HUES64 (cell line): ENCODE measurements at regions not wholly inside any gene's neighbourhood (a gene's known extent, or its start where the extent isn't known, plus 50 kb on each side); places are given as distances from the start of the nearest gene placed in this dataset.
A peak's percentile ranks its signal among the peaks of the same experiment; 100 is the strongest.
"Not testable (repeated sequence)": the region's sequence is repeated elsewhere in the genome, so short reads cannot be mapped to it uniquely, and the experiment has no call there.

Experiments
- H3K27ac ChIP-seq: 2 replicates; pipeline ENCODE4 v1.7.0; 2013; ENCODE audit warnings: low read depth, low read length, inconsistent platforms
- H3K27me3 ChIP-seq: 2 replicates; pipeline ENCODE4 v1.6.1; 2013; ENCODE audit warnings: mild to moderate bottlenecking, low read length; ENCODE audit not compliant: insufficient read depth
- H3K36me3 ChIP-seq: 2 replicates; pipeline ENCODE4 v1.6.1; 2013; ENCODE audit warnings: mild to moderate bottlenecking, low read length; ENCODE audit not compliant: insufficient read depth
- H3K4me1 ChIP-seq: 2 replicates; pipeline ENCODE4 v1.6.1; 2013; ENCODE audit warnings: mild to moderate bottlenecking, low read length, moderate library complexity; ENCODE audit not compliant: insufficient read depth
- H3K4me3 ChIP-seq: 2 replicates; pipeline ENCODE4 v1.5.1; 2013; ENCODE audit warnings: mild to moderate bottlenecking, low read length, moderate library complexity
- H3K9ac ChIP-seq: 2 replicates; pipeline ENCODE4 v1.6.1; 2013; ENCODE audit warnings: mild to moderate bottlenecking, low read depth, low read length
- H3K9me3 ChIP-seq: 2 replicates; pipeline ENCODE4 v1.6.1; 2013; ENCODE audit warnings: low read depth, low read length; ENCODE audit not compliant: insufficient read depth
- WGBS: fragments of 150-250, 120-280 bp; methylation state at CpG from one replicate; pipeline ENCODE4 v1.1.7; 2013; ENCODE audit warnings: missing lambda C conversion rate; 5-methylcytosine and 5-hydroxymethylcytosine counted together

DNA sequence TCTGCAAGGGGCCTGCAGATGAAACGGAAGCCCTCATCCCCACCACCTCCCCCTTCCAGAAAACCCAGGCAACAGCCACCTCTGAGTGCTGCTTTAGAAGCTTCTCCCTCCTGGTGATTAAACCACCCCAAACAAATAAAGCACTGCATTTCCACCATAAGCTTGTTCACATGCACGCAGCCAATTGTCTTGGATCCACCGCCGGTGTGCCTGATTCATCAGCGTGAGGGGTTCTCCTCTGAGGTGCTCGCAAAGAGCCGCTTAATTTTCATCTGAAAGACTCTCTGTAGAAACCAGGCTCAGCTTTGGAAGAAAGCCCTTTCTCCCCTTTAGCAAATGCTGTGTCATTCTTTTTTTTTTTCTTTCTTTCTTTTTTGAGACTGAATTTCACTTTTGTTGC, 155.2 kb upstream of the EEF2KMT start:
- Histone ChIP-seq H3K9me3 (no peaks in the 10 kb centered on the region), H3K4me3 (peak overlapping the region; percentile 12; the same call in 1 of the 2 replicates), H3K27ac (peak overlapping the region; percentile 88), H3K36me3 (no peaks in the 10 kb centered on the region), H3K27me3 (no peaks in the 10 kb centered on the region), H3K9ac (peak overlapping the region; percentile 45), H3K4me1 (peaks cover 16% of the 10 kb centered on the region)
- WGBS: 6% methylated on average over 7 of the region's 7 CpGs

DNA sequence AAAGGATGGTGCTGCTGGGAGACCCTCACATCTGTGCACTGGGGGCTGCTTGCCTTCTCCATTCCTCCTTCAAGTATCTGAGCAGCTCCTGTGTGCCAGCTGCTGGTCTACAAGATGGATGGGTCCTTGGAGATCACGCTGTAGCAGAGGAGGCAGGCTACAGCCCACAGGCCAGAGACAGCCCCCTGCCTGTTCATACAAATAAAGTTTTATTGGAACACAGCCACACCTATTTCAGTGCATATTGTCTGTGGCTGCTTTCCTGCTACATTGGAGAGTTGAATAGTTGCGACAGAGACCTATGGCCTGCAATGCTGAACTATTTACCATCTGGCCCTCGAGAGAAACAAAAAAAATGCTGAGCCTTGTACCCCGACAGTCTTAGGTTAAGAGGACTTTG, 149.8 kb upstream of the EEF2KMT start:
- H3K9ac ChIP-seq, H3K4me3 ChIP-seq, H3K9me3 ChIP-seq, H3K27ac ChIP-seq, H3K36me3 ChIP-seq, H3K27me3 ChIP-seq: not testable (repeated sequence)
- WGBS: 71% methylated on average over 4 of the region's 4 CpGs
- peaks cover 11% of the 10 kb centered on the region for H3K4me1 ChIP-seq

DNA sequence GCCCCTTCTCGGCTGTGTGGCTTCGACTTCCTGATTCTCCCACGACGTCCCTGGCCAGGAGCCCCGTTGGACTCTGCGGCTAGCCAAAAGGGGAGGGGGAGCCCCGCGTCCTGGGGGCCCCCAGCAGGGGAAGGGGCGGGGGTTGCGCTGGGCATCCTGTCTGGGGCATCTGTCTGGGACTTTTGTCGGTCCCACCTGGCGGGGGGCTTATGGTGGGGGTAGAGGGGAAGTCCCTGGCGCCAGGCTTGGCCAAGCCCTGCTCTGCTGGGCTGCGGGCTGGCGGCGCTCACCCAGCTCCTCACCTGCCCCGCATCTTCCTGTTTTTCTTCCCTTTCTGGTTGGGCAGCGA, 142.7 kb upstream of the EEF2KMT start:
- H3K27ac ChIP-seq, H3K36me3 ChIP-seq, H3K9ac ChIP-seq, H3K9me3 ChIP-seq, H3K4me1 ChIP-seq: not testable (repeated sequence)
- Histone ChIP-seq H3K4me3 (peak overlapping the region; percentile 43), H3K27me3 (peaks cover 27% of the 10 kb centered on the region)
- under 1% methylated on average over 13 of the region's 18 CpGs for WGBS

DNA sequence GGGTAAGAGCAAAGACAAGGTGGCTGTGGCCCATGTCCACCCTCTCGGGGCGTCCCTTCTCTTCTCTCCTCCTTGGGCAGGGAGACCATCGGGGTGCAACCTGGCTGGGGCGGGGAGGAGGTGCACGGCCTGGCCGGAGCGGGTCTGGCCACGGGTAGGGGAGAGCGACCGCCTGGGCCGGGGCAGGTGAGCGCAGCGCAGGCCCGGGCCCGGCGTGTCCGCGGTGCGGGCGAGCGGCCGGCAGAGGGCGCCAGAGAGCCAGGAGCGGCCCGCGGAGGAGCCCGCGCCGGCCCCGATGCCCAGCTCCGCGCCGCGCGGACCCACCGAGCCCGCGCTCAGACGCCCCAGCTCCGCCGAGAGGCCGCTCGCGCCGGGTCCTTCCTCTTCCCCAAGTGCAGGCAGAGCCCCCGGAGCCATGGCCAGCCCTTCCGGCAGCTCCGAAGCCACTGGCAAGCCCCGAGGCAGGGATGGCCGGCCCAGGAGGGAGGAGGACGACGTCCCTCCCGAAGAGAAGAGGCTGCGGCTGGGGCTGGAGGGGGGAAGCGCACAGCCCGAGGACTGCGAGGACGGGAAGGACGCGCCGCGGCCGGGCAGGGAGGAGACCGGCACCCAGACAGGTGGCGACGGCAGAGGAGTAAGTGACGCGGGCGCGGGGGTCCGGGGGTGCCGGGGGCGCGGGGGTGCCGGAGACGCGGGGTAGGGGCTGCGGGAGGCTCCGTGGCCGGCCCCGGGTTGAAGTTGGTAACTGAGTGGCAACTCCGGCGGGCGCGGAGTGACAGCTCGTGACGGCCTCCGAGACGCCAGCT, 142.1 kb upstream of the EEF2KMT start:
- not testable (repeated sequence) for H3K9ac ChIP-seq, H3K36me3 ChIP-seq, H3K4me1 ChIP-seq, H3K27ac ChIP-seq, H3K9me3 ChIP-seq
- peaks cover 27% of the 10 kb centered on the region for H3K27me3 ChIP-seq
- H3K4me3 ChIP-seq: peak overlapping the region; percentile 43
- 2% methylated on average over 67 of the region's 89 CpGs for WGBS

DNA sequence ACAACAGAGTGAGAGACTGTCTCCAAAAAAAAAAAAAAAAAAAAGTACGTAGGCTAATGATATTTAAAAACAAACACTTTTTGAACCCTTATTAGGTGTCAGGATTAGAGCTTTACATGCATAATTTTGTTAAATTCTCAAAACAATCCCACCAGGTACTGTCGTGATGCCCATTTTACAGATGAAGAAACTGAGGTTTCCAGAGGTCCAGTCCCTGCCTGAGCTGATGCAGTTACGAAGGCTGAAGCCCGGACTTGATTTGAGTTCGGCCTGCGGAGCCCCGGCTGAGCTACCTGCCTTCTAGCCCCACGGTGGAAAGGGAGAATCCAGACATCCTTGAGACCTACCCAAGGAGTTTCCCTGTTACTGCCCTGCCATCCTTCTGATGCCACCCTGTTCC, 137.5 kb upstream of the EEF2KMT start:
- Histone ChIP-seq H3K27me3 (peaks cover 19% of the 10 kb centered on the region), H3K9ac (no peak overlapping the region), H3K9me3 (no peaks in the 10 kb centered on the region), H3K36me3 (no peaks in the 10 kb centered on the region), H3K4me3 (no peak overlapping the region), H3K4me1 (no peaks in the 10 kb centered on the region), H3K27ac (no peak overlapping the region)
- 96% methylated on average over 7 of the region's 8 CpGs for WGBS

DNA sequence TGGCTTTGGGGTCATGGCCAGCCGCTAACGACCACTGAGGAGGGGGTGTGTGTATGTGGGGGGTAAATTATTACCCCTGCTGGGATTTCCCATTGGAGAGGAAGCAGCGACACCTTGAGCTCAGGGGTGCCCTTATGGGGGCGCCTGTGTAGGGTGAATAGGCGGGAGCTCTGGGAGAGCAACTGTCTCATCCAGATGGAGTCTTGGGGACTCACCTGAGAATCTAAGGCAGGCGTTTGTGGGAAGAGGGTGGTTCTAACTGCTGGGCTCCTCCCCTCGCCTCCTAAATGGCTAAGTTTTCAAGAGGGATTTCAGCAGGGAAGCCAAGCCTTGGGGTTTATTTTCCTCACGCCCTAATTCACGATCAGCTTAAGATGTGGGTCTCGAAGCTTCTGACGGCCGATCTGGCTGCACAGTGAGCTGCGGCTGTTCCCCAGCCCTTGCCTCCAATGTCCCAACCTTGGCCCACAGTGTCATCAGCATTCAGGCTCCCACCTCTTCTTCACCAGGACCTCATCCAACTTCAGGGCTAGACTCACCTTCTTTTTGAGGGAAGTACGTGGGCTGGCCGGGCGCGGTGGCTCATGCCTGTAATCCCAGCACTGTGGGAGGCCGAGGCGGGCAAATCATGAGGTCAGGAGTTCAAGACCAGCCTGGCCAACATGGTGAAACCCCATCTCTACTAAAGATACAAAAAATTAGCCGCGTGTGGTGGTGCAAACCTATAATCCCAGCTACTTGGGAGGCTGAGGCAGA, 136.9 kb upstream of the EEF2KMT start:
- peaks cover 19% of the 10 kb centered on the region for H3K27me3 ChIP-seq
- 90% methylated on average over 21 of the region's 21 CpGs for WGBS
- H3K9me3 ChIP-seq: no peaks in the 10 kb centered on the region
- H3K4me3 ChIP-seq: no peak overlapping the region
- no peaks in the 10 kb centered on the region for H3K36me3 ChIP-seq
- no peak overlapping the region for H3K27ac ChIP-seq
- no peaks in the 10 kb centered on the region for H3K4me1 ChIP-seq
- no peak overlapping the region for H3K9ac ChIP-seq

DNA sequence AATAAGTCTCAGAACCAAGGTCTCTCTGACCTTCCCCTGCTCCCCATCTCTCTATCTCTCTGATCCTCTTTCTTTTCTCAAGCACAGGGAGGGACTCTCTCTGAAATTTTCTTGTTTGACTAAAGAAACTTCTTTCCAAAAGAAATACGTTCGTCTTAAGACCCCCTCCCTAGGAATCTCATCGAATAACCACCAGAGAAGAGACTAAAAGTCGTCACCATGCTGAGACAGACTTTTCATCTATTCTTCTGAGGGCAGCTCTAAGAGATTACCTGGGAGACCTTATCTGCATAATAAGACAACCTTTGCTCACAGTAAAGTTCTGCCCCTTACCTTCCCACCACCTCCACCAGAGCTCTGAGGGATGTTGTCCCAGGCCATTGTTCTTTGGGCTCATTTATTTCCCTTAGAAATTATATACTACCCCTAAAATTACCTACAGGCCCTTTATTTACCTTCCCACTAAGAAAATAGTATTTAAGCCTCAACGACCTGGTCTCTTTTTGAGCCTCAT, 133.7 kb upstream of the EEF2KMT start:
- Histone ChIP-seq H3K9ac (no peak overlapping the region), H3K4me3 (no peak overlapping the region), H3K36me3 (no peaks in the 10 kb centered on the region), H3K4me1 (peaks cover 3% of the 10 kb centered on the region; the same call in 1 of the 2 replicates), H3K27ac (no peak overlapping the region; the same call in 1 of the 2 replicates), H3K27me3 (no peaks in the 10 kb centered on the region), H3K9me3 (no peaks in the 10 kb centered on the region)
- 49% methylated on average over 5 of the region's 5 CpGs for WGBS

DNA sequence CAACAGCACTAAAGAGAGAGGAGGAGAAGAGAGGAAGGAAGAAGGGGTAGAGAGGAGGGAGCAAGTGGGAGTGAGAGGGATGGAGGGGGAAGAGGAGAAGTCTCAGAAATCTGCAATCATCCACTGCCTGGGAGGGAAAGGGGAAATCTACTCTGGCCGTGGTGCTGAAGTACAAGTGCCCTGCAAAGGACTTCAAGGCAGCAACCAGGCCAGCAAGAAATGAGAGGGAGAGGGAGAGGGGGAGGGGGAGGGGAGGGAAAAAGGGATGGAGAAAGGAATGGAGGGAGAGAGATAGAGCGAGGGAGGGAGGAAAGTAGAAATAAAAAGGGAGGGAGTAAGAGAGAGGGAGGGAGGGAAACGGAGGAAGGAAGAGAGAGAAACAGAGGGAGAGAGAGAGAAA, 130.8 kb upstream of the EEF2KMT start:
- H3K9ac ChIP-seq: no peak overlapping the region
- H3K27me3 ChIP-seq: no peaks in the 10 kb centered on the region
- no peak overlapping the region for H3K27ac ChIP-seq
- H3K4me3 ChIP-seq: no peak overlapping the region
- no peaks in the 10 kb centered on the region for H3K9me3 ChIP-seq
- WGBS: 18% methylated on average over 3 of the region's 3 CpGs
- H3K36me3 ChIP-seq: no peaks in the 10 kb centered on the region
- H3K4me1 ChIP-seq: peaks cover 13% of the 10 kb centered on the region; the same call in 1 of the 2 replicates

DNA sequence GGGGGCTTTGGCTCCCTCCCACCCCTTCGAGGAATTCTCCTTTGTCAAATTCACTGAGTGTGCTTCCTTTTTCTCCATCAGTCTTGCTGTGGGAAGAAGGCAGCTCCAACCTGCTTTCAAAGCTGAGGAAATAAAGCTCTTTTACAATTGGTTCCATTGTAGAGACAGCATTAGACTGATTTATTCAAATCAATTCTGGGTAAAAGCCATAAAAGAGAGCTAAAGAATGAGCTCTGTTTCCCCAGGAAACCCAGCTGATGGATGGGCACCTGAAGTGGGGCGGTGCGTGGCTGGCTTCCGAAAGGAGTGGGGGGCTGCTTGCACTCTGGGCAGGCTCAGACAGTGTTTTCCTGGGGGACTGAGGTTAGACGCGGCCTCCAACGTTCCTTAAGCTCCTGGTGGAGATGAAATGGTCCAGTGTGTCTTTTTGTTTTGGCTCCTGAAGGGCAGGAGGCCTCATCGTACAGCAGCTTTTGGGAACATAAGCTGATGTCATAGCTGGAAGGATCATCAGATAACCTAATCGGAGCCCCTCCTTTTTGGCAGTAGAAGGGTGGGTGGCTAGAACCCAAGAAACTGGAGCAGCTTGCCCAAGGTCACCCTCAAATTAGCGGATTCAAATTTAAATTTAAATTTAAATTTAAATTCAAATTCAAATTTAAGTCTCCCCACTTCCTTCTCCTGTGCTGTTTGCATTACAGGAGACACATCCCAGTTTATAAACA, 128.5 kb upstream of the EEF2KMT start:
- H3K9me3 ChIP-seq: no peaks in the 10 kb centered on the region
- H3K4me1 ChIP-seq: peaks cover 13% of the 10 kb centered on the region; the same call in 1 of the 2 replicates
- no peak overlapping the region for H3K9ac ChIP-seq
- H3K27me3 ChIP-seq: no peaks in the 10 kb centered on the region
- H3K36me3 ChIP-seq: no peaks in the 10 kb centered on the region
- no peak overlapping the region for H3K4me3 ChIP-seq
- H3K27ac ChIP-seq: no peak overlapping the region
- whole genome bisulfite sequencing: 80% methylated on average over 10 of the region's 10 CpGs

DNA sequence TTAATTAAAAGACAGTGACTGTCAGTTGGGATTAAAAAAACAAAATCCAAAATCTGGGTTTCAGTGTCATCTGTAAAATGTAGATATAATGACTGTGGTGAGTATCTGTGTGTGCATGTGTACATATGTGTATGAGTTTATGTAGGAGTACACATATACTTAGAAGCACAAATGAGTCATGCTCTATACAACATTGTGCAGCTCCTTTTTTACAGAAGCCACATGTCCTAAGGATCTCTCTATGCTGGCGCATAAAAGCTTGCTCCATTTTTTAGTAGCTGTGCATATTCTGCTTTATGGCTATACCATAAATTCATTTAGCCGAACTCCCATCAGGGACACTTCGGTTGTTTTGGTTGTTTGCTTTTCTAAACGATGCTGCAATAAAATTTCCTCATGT, 125.2 kb upstream of the EEF2KMT start:
- no peaks in the 10 kb centered on the region for H3K27me3 ChIP-seq
- no peak overlapping the region for H3K9ac ChIP-seq
- 97% methylated on average over 4 of the region's 4 CpGs for WGBS
- peaks cover 13% of the 10 kb centered on the region; the same call in 1 of the 2 replicates for H3K4me1 ChIP-seq
- H3K4me3 ChIP-seq: no peak overlapping the region
- H3K9me3 ChIP-seq: no peaks in the 10 kb centered on the region
- no peak overlapping the region for H3K27ac ChIP-seq
- H3K36me3 ChIP-seq: no peaks in the 10 kb centered on the region

DNA sequence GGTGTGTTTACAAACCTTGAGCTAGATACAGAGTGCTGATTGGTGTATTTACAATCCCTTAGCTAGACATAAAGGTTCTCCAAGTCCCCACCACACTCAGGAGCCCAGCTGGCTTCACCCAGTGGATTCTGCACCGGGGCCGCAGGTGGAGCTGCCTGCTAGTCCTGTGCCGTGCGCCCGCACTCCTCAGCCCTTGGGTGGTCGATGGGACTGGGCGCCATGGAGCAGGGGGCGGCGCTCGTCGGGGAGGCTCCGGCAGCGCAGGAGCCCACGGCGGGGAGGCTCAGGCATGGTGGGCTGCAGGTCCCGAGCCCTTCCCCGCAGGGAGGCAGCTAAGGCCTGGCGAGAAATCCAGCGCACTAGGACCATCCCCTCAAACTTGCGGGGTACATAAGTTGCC, 124.2 kb upstream of the EEF2KMT start:
- H3K9me3 ChIP-seq, H3K9ac ChIP-seq, H3K36me3 ChIP-seq, H3K4me3 ChIP-seq, H3K27ac ChIP-seq, H3K27me3 ChIP-seq: not testable (repeated sequence)
- H3K4me1 ChIP-seq: peaks cover 13% of the 10 kb centered on the region; the same call in 1 of the 2 replicates
- WGBS: 95% methylated on average over 20 of the region's 20 CpGs
